ENCODE measurements at regions not wholly inside any gene's neighbourhood (a gene's known extent, or its start where the extent isn't known, plus 50 kb on each side); places are given as distances from the start of the nearest gene placed in this dataset.

GRCh38 chr6:144722925-144723324 lies 437.8 kb downstream of the UTRN start:
- DNase-seq (ENCODE audit: low read depth): no peak

GRCh38 chr6:144723431-144723830 lies 438.3 kb downstream of the UTRN start:
- no peak for DNase-seq (ENCODE audit: low read depth)

- DNase-seq (ENCODE audit: low read depth): no peak
These were observed 439.7 kb downstream of the UTRN start for GRCh38 chr6:144724818-144725217.

GRCh38 chr6:144725736-144726522 lies 440.8 kb downstream of the UTRN start:
- DNase-seq (ENCODE audit: low read depth): peak; percentile 88

GRCh38 chr6:144728804-144729203 lies 443.7 kb downstream of the UTRN start:
- no peak for DNase-seq (ENCODE audit: low read depth)

GRCh38 chr6:144729502-144729901 lies 444.4 kb downstream of the UTRN start:
- DNase-seq (ENCODE audit: low read depth): no peak

- no peak for DNase-seq (ENCODE audit: low read depth)
These were observed 445.0 kb downstream of the UTRN start for GRCh38 chr6:144730088-144730645.

- DNase-seq (ENCODE audit: low read depth): no peak
These were observed 446.1 kb downstream of the UTRN start for GRCh38 chr6:144731229-144731628.

GRCh38 chr6:144736763-144737162 lies 451.6 kb downstream of the UTRN start:
- DNase-seq (ENCODE audit: low read depth): no peak

- DNase-seq (ENCODE audit: low read depth): no peak
These were observed 452.9 kb downstream of the UTRN start for GRCh38 chr6:144737998-144738397.

GRCh38 chr6:144739873-144740272 lies 454.7 kb downstream of the UTRN start:
- no peak for DNase-seq (ENCODE audit: low read depth)

GRCh38 chr6:144741659-144742058 lies 456.5 kb downstream of the UTRN start:
- no peak for DNase-seq (ENCODE audit: low read depth)

- no peak for DNase-seq (ENCODE audit: low read depth)
These were observed 457.6 kb downstream of the UTRN start for GRCh38 chr6:144742779-144743178.

- DNase-seq (ENCODE audit: low read depth): no peak
These were observed 459.6 kb downstream of the UTRN start for GRCh38 chr6:144744720-144745119.

- no peak for DNase-seq (ENCODE audit: low read depth)
These were observed 460.3 kb downstream of the UTRN start for GRCh38 chr6:144745439-144745838.

GRCh38 chr6:144746902-144747469 lies 461.9 kb downstream of the UTRN start:
- no peak for DNase-seq (ENCODE audit: low read depth)

GRCh38 chr6:144749263-144749662 lies 464.1 kb downstream of the UTRN start:
- no peak for DNase-seq (ENCODE audit: low read depth)

GRCh38 chr6:144753023-144753705 lies 468.0 kb downstream of the UTRN start:
- no peak for DNase-seq (ENCODE audit: low read depth)

- DNase-seq (ENCODE audit: low read depth): no peak
These were observed 471.3 kb downstream of the UTRN start for GRCh38 chr6:144756469-144756868.

GRCh38 chr6:144757299-144757698 lies 472.2 kb downstream of the UTRN start:
- DNase-seq (ENCODE audit: low read depth): no peak

- DNase-seq (ENCODE audit: low read depth): no peak
These were observed 472.6 kb downstream of the UTRN start for GRCh38 chr6:144757730-144758129.

- DNase-seq (ENCODE audit: low read depth): peak; percentile 68
These were observed 473.5 kb downstream of the UTRN start for GRCh38 chr6:144758602-144759001.

GRCh38 chr6:144762469-144762868 lies 477.3 kb downstream of the UTRN start:
- no peak for DNase-seq (ENCODE audit: low read depth)

Measured in M059J (cell line).